AG10803 (cell line): ENCODE measurements at regions not wholly inside any gene's neighbourhood (a gene's known extent, or its start where the extent isn't known, plus 50 kb on each side); places are given as distances from the start of the nearest gene placed in this dataset.
A peak's percentile ranks its signal among the peaks of the same experiment; 100 is the strongest.

Experiments
- DNase-seq: peaks from one replicate; pipeline ENCODE4 v3.0.0; 2010; ENCODE audit warnings: low read depth
- H3K4me3 ChIP-seq: 2 replicates; pipeline ENCODE4 v1.5.1; 2011; ENCODE audit warnings: mild to moderate bottlenecking, low read length, control low read depth
- TF ChIP-seq, protein P1 (sequence below): conservative IDR thresholded peaks from 2 replicates; pipeline ENCODE4 v1.5.1; 2011; ENCODE audit warnings: mild to moderate bottlenecking, low read length, control low read depth, inconsistent platforms

DNA sequence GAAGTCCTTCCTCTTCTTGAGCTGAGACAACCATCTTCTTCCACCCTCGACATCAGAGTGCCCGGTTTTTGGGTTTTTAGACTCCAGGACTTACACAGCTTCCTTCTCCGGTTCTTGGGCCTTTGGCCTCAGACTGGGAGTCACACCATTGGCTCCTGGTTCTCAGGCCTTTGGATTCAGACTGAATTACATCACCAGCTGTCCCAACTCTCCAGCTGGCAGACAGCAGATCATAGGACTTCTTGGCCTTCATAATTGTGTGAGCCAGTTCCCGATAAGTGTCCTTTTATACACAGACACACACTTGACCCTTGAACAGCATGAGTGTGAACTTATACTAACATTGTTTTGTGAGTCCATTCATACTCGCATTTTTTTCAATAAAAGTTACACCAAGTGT is 166.0 kb upstream of the UBL3 start:
- DNase-seq, result peak; percentile 35
- no peak overlapping the region for H3K4me3 ChIP-seq
- TF ChIP-seq, protein P1, sequence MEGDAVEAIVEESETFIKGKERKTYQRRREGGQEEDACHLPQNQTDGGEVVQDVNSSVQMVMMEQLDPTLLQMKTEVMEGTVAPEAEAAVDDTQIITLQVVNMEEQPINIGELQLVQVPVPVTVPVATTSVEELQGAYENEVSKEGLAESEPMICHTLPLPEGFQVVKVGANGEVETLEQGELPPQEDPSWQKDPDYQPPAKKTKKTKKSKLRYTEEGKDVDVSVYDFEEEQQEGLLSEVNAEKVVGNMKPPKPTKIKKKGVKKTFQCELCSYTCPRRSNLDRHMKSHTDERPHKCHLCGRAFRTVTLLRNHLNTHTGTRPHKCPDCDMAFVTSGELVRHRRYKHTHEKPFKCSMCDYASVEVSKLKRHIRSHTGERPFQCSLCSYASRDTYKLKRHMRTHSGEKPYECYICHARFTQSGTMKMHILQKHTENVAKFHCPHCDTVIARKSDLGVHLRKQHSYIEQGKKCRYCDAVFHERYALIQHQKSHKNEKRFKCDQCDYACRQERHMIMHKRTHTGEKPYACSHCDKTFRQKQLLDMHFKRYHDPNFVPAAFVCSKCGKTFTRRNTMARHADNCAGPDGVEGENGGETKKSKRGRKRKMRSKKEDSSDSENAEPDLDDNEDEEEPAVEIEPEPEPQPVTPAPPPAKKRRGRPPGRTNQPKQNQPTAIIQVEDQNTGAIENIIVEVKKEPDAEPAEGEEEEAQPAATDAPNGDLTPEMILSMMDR, result no peak

DNA sequence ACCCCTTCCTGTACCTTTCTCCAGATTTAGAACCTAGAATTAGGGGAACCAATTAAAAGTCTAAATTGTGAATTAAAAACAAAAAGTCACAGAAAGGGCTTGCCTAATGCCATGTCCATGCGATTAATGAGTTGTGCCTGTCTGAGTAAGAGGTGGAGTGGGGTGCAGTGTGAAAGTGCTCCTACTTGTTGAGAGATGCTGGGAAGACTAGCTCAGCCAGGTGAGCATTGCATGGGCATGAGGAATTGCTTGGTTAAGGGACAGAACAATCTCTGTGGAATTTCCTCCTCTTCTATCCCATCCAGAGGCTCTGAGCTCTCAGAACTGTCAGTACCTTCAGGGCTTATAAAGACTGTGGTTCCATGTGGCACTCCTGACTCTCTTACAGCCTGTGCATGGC is 159.0 kb upstream of the UBL3 start:
- TF ChIP-seq, protein P1, result no peak
- H3K4me3 ChIP-seq, result no peak overlapping the region
- DNase-seq, result no peak

DNA sequence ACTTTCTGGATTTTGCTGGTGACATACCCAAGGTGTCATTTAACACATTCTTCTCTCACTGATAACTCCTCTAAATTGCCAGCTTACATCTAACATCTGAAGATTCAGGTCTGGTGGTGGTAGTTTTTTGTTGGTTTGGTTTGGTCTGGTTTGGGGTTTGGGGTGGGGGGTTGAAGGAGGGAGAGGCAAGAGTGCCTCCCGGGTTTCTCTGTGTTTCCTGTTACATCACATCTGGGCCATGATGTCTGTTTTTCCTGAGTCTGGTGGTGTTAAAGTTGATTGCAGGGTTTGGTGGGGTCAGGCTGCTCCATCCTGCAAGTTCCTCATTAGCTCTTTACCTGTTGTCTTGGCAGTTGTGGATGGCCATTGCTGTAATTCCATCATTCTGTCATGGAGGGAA is 155.8 kb upstream of the UBL3 start:
- no peak overlapping the region for H3K4me3 ChIP-seq
- no peak for DNase-seq
- TF ChIP-seq, protein P1, result no peak

DNA sequence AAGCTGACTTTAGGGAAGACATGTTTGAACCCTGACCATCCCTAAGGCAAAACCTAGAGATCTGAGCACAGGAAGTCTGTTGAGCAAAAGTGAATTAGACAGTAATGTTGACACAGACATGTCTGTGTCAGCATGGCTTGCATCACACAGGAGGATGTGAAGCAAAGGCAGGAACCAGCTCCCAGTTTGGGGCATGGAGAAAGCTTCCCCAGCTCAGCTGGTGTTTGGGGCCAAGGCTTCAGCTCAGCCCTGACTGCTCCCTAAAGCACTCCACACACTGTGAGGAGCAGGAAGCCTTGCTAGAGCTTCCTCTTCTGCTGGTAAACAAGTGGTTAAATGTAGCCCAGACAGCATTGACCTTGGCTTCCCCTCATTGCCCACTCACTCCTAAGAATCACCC is 153.8 kb upstream of the UBL3 start:
- TF ChIP-seq, protein P1, result no peak
- DNase-seq, result peak; percentile 45
- no peak overlapping the region for H3K4me3 ChIP-seq

DNA sequence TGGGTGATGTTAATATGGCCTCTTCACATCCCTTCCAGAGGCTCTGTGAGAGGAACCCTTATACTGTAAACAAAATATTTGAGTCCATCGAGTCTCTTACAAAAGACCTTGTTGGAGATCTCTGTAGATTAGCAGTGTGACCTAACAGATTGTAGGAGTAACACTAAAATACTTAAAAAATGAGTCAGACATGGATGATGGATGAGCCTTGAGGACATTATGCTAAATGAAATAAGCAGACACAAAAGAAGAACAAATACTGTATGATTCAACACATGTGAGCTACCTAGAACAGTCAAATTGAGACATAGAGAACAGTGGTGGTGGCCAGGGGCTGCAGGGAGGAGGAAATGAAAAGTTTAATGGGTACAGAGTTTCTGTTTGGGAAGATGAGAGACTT is 152.2 kb upstream of the UBL3 start:
- peak; percentile 82 for DNase-seq
- TF ChIP-seq, protein P1, result no peak
- H3K4me3 ChIP-seq, result no peak overlapping the region

DNA sequence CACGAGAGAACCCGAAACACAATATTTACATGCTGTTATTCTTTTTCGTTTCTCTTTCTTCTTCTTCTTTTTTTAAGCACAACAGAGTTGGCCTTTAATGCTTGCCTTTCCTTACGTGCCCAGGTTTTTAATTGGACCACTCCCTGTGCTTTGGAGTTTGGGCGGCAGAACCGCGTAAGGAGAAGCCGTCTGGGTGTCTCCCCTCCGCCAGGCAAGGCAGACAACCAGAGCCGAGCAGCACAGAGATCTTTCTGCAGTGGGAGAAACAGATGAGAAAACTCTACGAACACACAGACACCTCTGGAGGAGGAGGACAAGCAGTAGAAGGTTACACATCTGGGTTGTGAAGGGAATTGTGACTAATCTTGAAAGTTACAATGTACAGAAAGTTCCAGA is 150.0 kb upstream of the UBL3 start:
- H3K4me3 ChIP-seq, result no peak overlapping the region
- DNase-seq, result no peak
- TF ChIP-seq, protein P1, result no peak

DNA sequence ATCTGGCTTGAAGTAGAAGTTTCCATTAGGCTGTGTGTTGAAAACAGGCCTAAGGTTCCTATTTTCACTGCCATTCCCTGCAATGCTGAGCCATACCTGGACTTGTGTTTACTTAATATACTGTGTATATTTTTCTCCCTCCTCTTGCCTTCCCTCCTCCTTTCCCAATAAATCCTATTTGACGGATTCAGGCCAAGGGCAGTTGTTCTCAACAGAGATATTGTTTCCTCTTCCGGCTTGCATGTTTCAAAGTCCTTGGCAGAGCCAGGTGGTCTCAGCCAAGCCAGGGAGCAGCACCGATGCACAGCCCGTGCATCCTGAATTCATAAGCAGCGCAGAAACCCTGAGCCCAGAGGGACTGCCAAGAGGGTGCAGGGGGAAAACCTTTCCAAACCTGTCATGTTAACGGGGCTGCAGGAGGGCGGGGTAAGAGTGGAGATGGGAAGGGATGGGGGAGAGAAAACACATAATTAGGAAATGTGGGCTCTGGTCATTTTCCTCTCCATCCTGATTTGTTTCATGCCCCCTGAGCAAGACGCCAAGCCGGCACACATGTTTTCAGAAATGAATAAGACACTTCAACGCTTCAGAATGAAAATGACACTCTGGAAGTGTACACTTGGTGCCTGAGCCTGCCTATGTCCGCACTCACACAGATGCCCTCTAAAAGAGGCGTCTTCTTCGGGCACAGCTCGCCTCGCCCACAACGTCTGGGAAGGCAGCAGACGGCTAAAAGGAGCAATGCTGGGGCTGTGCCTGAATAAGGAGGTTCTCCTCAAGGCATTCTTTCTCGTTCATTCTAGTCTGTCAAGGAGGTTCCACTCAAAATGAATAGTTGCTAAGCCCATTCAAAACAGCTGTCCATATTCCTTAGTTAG is 149.3 kb upstream of the UBL3 start:
- DNase-seq, result no peak
- TF ChIP-seq, protein P1, result no peak
- H3K4me3 ChIP-seq, result no peak overlapping the region
